ENCODE measurements at regions not wholly inside any gene's neighbourhood (a gene's known extent, or its start where the extent isn't known, plus 50 kb on each side); places are given as distances from the start of the nearest gene placed in this dataset.

DNA sequence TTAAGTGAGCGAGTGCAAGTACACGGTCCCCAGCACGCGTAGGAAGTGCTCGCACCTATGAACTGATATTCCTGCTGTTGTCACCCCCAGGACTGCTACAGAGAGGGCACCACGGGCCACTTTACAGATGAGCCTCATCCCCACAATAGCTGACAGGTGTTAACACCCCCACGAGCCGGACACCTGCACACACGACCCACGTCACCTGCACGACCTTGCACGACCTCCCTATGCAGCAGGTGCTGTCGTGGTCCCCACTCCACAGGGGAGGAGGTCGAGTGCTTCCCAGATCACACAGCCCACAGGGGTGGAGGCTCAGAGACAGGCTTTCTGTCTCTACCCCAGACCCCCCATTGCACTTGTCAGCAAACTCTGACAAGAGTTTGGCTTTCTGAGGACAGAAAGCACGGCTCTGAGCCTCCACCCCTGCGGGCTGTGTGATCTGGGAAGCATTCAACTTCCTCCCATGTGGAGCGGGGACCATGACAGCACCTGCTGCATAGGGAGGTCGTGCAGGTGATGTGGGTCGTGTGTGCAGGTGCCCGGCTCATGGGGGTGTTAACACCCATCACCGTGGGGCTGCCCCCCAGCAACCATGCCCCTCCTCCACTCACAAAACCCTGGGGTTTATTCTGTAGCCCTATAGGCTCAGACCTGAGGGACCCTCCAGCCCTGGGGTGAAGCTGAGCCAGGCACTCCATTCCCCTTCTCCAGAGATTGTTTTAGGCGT is 80.8 kb downstream of the MATN1 start:
- no peak for TF ChIP-seq EZH2phosphoT487 (IDR thresholded peaks at IDR 0.05; ENCODE audit: borderline replicate concordance, low read length)
- TF ChIP-seq, protein P1, sequence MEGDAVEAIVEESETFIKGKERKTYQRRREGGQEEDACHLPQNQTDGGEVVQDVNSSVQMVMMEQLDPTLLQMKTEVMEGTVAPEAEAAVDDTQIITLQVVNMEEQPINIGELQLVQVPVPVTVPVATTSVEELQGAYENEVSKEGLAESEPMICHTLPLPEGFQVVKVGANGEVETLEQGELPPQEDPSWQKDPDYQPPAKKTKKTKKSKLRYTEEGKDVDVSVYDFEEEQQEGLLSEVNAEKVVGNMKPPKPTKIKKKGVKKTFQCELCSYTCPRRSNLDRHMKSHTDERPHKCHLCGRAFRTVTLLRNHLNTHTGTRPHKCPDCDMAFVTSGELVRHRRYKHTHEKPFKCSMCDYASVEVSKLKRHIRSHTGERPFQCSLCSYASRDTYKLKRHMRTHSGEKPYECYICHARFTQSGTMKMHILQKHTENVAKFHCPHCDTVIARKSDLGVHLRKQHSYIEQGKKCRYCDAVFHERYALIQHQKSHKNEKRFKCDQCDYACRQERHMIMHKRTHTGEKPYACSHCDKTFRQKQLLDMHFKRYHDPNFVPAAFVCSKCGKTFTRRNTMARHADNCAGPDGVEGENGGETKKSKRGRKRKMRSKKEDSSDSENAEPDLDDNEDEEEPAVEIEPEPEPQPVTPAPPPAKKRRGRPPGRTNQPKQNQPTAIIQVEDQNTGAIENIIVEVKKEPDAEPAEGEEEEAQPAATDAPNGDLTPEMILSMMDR (IDR thresholded peaks at IDR 0.05; ENCODE audit: low read depth, low read length, poor library complexity, severe bottlenecking) = no peak
